GM18870 (cell line): ENCODE measurements at regions not wholly inside any gene's neighbourhood (a gene's known extent, or its start where the extent isn't known, plus 50 kb on each side); places are given as distances from the start of the nearest gene placed in this dataset.
"Not testable (repeated sequence)": the region's sequence is repeated elsewhere in the genome, so short reads cannot be mapped to it uniquely, and the experiment has no call there.

ENCODE experiments used
- ATAC-seq: cut with Tn5 transposase; IDR thresholded peaks from one replicate; pipeline ENCODE4 v1.9.1; 2021; ENCODE audit warnings: moderate library complexity; ENCODE audit not compliant: unreplicated experiment

GRCh38 chr11:121907379-121907778 is 208.6 kb downstream of the BLID start:
- no peak for ATAC-seq

- ATAC-seq = no peak
These were observed 211.9 kb downstream of the BLID start for GRCh38 chr11:121904148-121904547.

- ATAC-seq = no peak
These were observed 214.1 kb downstream of the BLID start for GRCh38 chr11:121901886-121902285.

- ATAC-seq = not testable (repeated sequence)
These were observed 214.6 kb downstream of the BLID start for GRCh38 chr11:121901417-121901816.

GRCh38 chr11:121899520-121899919 is 216.5 kb downstream of the BLID start:
- ATAC-seq = no peak

GRCh38 chr11:121898903-121899302 is 217.1 kb downstream of the BLID start:
- no peak for ATAC-seq

GRCh38 chr11:121895919-121896318 is 220.1 kb downstream of the BLID start:
- no peak for ATAC-seq

GRCh38 chr11:121894581-121894980 is 221.4 kb downstream of the BLID start:
- no peak for ATAC-seq

- ATAC-seq = no peak
These were observed 223.2 kb downstream of the BLID start for GRCh38 chr11:121892863-121893262.

GRCh38 chr11:121892131-121892681 is 223.8 kb downstream of the BLID start:
- no peak for ATAC-seq

- ATAC-seq = no peak
These were observed 225.0 kb downstream of the BLID start for GRCh38 chr11:121890946-121891515.

- ATAC-seq = no peak
These were observed 225.6 kb downstream of the BLID start for GRCh38 chr11:121890377-121890776.

- no peak for ATAC-seq
These were observed 226.1 kb downstream of the BLID start for GRCh38 chr11:121889931-121890330.

GRCh38 chr11:121889186-121889585 is 226.8 kb downstream of the BLID start:
- ATAC-seq = no peak

- ATAC-seq = no peak
These were observed 227.9 kb downstream of the BLID start for GRCh38 chr11:121887976-121888557.

- ATAC-seq = no peak
These were observed 228.4 kb downstream of the BLID start for GRCh38 chr11:121887569-121887968.

- no peak for ATAC-seq
These were observed 229.0 kb downstream of the BLID start for GRCh38 chr11:121886996-121887395.

GRCh38 chr11:121886005-121886734 is 229.8 kb downstream of the BLID start:
- ATAC-seq = no peak

GRCh38 chr11:121884626-121885025 is 231.4 kb downstream of the BLID start:
- no peak for ATAC-seq

- ATAC-seq = no peak
These were observed 234.2 kb downstream of the BLID start for GRCh38 chr11:121881806-121882205.

GRCh38 chr11:121877152-121877551 is 238.9 kb downstream of the BLID start:
- ATAC-seq = no peak

GRCh38 chr11:121873766-121874165 is 242.2 kb downstream of the BLID start:
- no peak for ATAC-seq
